Ecto neural progenitor cell (in vitro differentiated cells): ENCODE measurements at regions not wholly inside any gene's neighbourhood (a gene's known extent, or its start where the extent isn't known, plus 50 kb on each side); places are given as distances from the start of the nearest gene placed in this dataset.

Experiments
- DNase-seq: peaks from one replicate; pipeline ENCODE4 v3.0.0-alpha.2; 2018; ENCODE audit warnings: low spot score

- no peak for DNase-seq
Measured at GRCh38 chr4:123325241-123325681, 71.3 kb upstream of the SPRY1 start.

- no peak for DNase-seq
Measured at GRCh38 chr4:123327346-123327745, 69.2 kb upstream of the SPRY1 start.

GRCh38 chr4:123327846-123328429, 68.7 kb upstream of the SPRY1 start:
- DNase-seq = no peak

- DNase-seq = no peak
Measured at GRCh38 chr4:123338715-123339114, 57.9 kb upstream of the SPRY1 start.

- DNase-seq = no peak
Measured at GRCh38 chr4:123339507-123340380, 56.9 kb upstream of the SPRY1 start.

GRCh38 chr4:123340381-123340701, 56.3 kb upstream of the SPRY1 start:
- no peak for DNase-seq

- no peak for DNase-seq
Measured at GRCh38 chr4:123342498-123342897, 54.1 kb upstream of the SPRY1 start.

GRCh38 chr4:123343400-123344041, 53.1 kb upstream of the SPRY1 start:
- DNase-seq = no peak

GRCh38 chr4:123345137-123345934, 51.3 kb upstream of the SPRY1 start:
- DNase-seq = no peak

- DNase-seq = no peak
Measured at GRCh38 chr4:123345935-123346300, 50.7 kb upstream of the SPRY1 start.

GRCh38 chr4:123346330-123346940, 50.2 kb upstream of the SPRY1 start:
- no peak for DNase-seq
